ENCODE measurements at regions not wholly inside any gene's neighbourhood (a gene's known extent, or its start where the extent isn't known, plus 50 kb on each side); places are given as distances from the start of the nearest gene placed in this dataset.

GRCh38 chr2:16000642-16001041 is 60.3 kb downstream of the MYCN start:
- H3K36me3 ChIP-seq: no peaks in the 10 kb centered on the region
- no peak for TF ChIP-seq CTCF (IDR thresholded peaks at IDR 0.05; ENCODE audit: low read depth, low read length)
- peaks cover 15% of the 10 kb centered on the region for H3K9me3 ChIP-seq (ENCODE audit: severe bottlenecking)
- DNase-seq: no peak
- no peak overlapping the region for H3K4me3 ChIP-seq (ENCODE audit: low read depth, low read length)
- no peak overlapping the region for H3K27ac ChIP-seq
- no peaks in the 10 kb centered on the region for H3K27me3 ChIP-seq (ENCODE audit: insufficient read depth, low read depth, severe bottlenecking)

GRCh38 chr2:15999596-16000469 is 59.5 kb downstream of the MYCN start:
- DNase-seq: no peak
- H3K9me3 ChIP-seq (ENCODE audit: severe bottlenecking): peaks cover 17% of the 10 kb centered on the region
- H3K4me3 ChIP-seq (ENCODE audit: low read depth, low read length): no peak overlapping the region
- H3K27me3 ChIP-seq (ENCODE audit: insufficient read depth, low read depth, severe bottlenecking): no peaks in the 10 kb centered on the region
- H3K36me3 ChIP-seq: no peaks in the 10 kb centered on the region
- H3K27ac ChIP-seq: no peak overlapping the region
- TF ChIP-seq CTCF (IDR thresholded peaks at IDR 0.05; ENCODE audit: low read depth, low read length): no peak

- no peak for DNase-seq
- no peaks in the 10 kb centered on the region for H3K36me3 ChIP-seq
- no peak overlapping the region for H3K4me3 ChIP-seq (ENCODE audit: low read depth, low read length)
- no peaks in the 10 kb centered on the region for H3K27me3 ChIP-seq (ENCODE audit: insufficient read depth, low read depth, severe bottlenecking)
- no peak overlapping the region for H3K27ac ChIP-seq
- TF ChIP-seq CTCF (IDR thresholded peaks at IDR 0.05; ENCODE audit: low read depth, low read length): no peak
- peaks cover 13% of the 10 kb centered on the region for H3K9me3 ChIP-seq (ENCODE audit: severe bottlenecking)
Measured at GRCh38 chr2:15997728-15998280, 57.5 kb downstream of the MYCN start.

- H3K4me3 ChIP-seq (ENCODE audit: low read depth, low read length): no peak overlapping the region
- no peaks in the 10 kb centered on the region for H3K27me3 ChIP-seq (ENCODE audit: insufficient read depth, low read depth, severe bottlenecking)
- no peak for TF ChIP-seq CTCF (IDR thresholded peaks at IDR 0.05; ENCODE audit: low read depth, low read length)
- DNase-seq: no peak
- peaks cover 4% of the 10 kb centered on the region for H3K9me3 ChIP-seq (ENCODE audit: severe bottlenecking)
- no peaks in the 10 kb centered on the region for H3K36me3 ChIP-seq
- H3K27ac ChIP-seq: no peak overlapping the region
Measured at GRCh38 chr2:15996536-15997423, 56.4 kb downstream of the MYCN start.

All from WERI-Rb-1 (cell line).